ENCODE measurements at regions not wholly inside any gene's neighbourhood (a gene's known extent, or its start where the extent isn't known, plus 50 kb on each side); places are given as distances from the start of the nearest gene placed in this dataset.

DNA sequence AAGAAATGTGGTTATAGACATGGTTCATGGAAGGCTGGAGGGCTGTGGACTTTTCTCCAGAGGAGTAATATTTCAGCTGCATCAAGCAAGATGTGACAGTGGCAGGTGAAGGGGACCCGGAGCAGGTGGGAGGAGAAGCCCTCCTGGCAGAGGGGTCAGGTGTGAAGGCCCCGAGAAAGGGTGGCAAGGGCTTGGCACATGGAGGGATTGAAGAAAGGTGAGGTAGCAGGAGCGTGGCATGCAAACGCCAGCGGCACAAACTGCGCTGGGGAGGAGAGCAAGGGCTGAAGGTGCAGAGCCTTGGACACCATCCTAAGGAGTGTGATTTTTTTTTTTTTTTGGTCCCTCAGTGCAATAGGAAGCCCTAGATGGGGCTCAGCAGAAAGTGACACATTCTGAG lies 244.6 kb downstream of the TOMM20 start:
- TF ChIP-seq, protein P1, sequence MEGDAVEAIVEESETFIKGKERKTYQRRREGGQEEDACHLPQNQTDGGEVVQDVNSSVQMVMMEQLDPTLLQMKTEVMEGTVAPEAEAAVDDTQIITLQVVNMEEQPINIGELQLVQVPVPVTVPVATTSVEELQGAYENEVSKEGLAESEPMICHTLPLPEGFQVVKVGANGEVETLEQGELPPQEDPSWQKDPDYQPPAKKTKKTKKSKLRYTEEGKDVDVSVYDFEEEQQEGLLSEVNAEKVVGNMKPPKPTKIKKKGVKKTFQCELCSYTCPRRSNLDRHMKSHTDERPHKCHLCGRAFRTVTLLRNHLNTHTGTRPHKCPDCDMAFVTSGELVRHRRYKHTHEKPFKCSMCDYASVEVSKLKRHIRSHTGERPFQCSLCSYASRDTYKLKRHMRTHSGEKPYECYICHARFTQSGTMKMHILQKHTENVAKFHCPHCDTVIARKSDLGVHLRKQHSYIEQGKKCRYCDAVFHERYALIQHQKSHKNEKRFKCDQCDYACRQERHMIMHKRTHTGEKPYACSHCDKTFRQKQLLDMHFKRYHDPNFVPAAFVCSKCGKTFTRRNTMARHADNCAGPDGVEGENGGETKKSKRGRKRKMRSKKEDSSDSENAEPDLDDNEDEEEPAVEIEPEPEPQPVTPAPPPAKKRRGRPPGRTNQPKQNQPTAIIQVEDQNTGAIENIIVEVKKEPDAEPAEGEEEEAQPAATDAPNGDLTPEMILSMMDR (IDR thresholded peaks at IDR 0.05; ENCODE audit: insufficient read depth, low read depth, low read length): no peak
- TF ChIP-seq EZH2 (IDR thresholded peaks at IDR 0.05; ENCODE audit: insufficient read depth, low read length): no peak

Measured in astrocyte (in vitro differentiated cells and primary cell).